NCI-H1105 (cell line): ENCODE measurements at regions not wholly inside any gene's neighbourhood (a gene's known extent, or its start where the extent isn't known, plus 50 kb on each side); places are given as distances from the start of the nearest gene placed in this dataset.

Experiments
- DNase-seq: peaks from one replicate; lab custom pipeline; 2025; lab: John Stamatoyannopoulos, UW

GRCh38 chr2:235170016-235170415, 218.2 kb downstream of the SH3BP4 start:
- DNase-seq = no peak

DNA sequence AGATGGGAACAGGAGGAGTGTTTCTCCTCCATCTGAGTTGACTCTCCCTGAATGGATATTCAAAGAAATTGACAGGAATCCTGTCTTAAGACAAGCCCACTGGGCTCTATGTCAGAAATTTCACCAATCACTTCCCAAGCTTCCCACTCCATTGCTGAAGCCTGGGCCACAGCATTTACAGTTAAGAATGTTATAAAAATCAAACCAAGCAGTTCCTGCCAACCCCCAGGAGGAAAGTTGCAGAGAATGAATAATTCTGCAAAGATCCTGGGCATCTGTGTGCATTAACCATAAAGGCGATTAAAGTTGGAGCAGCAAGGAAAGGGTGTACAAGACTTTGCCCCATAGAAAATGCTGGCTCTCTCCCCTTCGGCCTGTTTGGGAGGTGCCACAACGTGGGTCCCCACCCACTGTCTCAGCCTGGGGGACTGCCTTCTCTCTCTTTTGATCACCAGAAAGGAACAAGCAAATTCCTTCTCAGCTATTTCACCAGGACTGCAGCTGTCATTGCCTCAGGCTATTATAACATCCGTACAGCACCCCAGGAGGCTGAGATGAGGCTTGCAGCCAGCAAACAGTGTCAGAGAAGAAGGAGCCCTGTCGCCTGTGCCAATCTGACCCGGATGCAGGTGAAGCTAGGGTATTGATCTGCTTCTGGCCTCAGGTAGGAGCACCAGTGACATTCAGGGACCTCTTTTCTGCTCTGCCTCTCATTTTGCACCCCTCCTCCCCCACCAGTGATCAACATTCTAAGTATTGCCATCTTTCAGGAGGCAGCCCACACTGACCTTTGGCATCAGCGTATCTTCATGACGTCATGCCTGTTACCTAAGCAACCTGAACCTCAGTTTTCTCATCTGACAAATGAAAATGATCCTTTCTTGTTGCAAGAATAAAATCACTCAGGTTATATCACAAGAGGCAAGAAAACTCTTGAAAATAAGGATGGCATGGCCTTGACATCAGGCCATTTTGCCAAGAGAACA, 219.0 kb downstream of the SH3BP4 start:
- DNase-seq = peak; percentile 44

DNA sequence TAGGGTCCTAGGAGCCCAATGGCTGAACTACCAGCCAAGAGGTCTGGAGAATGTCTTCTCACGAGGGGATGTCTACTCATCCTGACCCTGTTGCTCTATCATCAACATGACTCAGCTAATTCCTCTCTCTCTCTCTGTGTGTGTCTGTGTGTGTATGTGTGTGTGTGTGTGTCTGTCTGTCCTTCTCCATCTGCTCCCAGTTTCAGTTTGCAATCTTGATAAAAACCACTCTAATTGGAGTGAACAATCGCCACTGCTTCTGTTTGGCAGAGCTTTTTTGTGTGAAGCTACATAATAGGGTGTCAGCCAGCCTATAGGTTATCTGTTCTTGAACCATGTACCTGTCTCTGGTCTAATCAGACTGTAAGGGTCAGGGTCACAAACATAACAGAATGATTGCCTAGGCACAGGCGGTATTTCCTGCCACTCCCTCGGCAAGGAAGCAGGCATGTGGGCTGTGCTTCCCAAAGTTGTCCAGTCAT, 219.8 kb downstream of the SH3BP4 start:
- no peak for DNase-seq

DNA sequence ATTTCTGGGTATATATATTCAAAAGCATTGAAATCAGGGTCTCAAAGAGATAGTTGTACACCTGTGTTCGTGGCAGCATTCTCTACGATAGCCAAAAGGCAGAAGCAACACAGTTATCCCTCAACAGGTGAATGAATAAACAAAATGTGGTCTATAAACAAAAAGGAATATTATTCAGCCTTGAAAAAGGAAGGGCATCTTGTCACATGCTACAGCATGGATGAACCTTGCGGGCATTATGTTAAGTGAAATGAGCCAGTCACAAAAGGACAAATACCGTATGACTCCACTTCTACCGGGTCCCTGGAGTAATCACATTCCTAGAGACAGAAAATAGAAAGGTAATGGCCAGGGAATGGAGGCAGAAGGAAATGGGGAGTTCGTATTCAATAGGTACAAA, 228.8 kb downstream of the SH3BP4 start:
- no peak for DNase-seq

- DNase-seq = no peak
Observed at GRCh38 chr2:235183786-235184185, 232.0 kb downstream of the SH3BP4 start.

DNA sequence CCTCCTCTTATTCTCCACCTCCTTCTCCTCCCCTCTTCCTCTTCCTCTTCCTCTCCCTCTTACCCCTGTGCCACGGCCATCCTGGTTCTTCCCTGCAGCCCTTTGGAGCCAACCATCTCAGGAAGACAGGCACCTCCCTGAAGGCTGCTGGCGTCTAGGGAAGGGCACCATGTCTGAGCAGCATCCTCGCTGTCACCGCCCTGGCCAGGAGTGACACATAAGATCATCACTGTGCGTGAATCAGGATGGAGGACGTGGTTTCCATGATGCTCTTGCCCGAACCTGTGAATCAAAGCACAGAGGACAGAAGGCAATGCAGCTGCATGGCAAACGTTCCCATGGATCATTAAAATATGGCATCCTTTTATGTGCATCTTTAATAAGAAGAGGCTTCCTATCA, 236.0 kb downstream of the SH3BP4 start:
- no peak for DNase-seq

- no peak for DNase-seq
Observed at GRCh38 chr2:235191486-235191885, 239.7 kb downstream of the SH3BP4 start.

- DNase-seq = no peak
Observed at GRCh38 chr2:235191978-235192377, 240.2 kb downstream of the SH3BP4 start.

DNA sequence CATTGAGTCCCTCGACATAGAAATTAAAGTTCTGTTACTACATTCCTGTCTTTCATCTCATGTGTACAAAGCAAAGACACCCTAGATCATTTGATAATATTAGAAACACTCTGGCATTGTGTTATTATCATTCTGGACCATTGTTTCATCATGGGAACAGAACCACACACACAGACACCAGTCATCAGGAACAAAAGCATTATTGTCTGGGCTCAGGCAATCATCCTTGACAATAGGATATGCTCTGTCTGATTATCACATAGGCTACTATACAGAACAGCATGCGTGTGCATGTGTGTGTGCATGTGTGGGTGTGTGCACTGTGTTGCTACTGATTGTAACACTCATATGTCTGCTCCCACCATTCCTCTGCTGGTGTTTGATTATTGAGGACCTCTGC, 242.5 kb downstream of the SH3BP4 start:
- no peak for DNase-seq

- no peak for DNase-seq
Observed at GRCh38 chr2:235194836-235195235, 243.0 kb downstream of the SH3BP4 start.

GRCh38 chr2:235195921-235196320, 244.1 kb downstream of the SH3BP4 start:
- DNase-seq = no peak

DNA sequence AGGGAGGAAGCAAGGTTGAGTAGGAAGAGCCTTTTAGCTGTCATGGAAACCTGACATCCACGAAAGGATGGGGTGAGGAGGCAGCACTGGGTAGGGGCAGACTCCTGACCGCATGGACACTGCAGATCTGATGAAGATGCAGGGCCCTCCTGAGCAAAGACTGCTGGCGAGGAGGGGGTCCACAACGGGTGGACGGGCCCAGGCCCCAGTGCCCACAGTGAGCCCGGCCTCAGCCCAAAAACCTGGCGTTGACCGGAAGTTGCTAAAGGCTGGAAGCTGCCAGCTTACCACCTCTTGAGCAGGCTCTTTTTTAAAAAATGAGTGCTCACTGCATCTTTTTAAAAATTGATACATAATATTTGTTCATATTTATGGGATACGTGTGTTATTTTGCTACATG, 247.3 kb downstream of the SH3BP4 start:
- no peak for DNase-seq

- DNase-seq = no peak
Observed at GRCh38 chr2:235200216-235200615, 248.4 kb downstream of the SH3BP4 start.

DNA sequence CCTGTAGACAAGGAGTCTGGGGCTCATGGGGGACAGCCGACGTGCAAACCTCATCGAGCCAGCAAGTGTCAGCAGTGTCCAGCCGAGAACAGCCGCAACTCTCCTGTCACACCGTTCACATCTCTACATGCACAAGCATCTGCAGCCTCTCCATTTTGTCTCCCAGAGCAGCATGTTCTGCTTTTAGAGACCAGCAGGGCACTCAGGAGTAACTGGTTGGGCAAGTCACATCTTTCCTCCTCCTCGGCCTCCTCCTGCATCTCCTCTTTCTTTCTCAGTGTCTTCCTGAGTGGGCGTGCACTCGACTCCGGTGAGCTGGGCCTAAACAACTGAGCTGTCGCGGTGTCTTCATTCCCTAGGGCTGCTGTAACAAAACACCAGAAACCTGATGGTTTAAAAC, 249.9 kb downstream of the SH3BP4 start:
- no peak for DNase-seq

- DNase-seq = no peak
Observed at GRCh38 chr2:235204948-235205347, 253.1 kb downstream of the SH3BP4 start.

- DNase-seq = no peak
Observed at GRCh38 chr2:235206399-235206798, 254.6 kb downstream of the SH3BP4 start.

DNA sequence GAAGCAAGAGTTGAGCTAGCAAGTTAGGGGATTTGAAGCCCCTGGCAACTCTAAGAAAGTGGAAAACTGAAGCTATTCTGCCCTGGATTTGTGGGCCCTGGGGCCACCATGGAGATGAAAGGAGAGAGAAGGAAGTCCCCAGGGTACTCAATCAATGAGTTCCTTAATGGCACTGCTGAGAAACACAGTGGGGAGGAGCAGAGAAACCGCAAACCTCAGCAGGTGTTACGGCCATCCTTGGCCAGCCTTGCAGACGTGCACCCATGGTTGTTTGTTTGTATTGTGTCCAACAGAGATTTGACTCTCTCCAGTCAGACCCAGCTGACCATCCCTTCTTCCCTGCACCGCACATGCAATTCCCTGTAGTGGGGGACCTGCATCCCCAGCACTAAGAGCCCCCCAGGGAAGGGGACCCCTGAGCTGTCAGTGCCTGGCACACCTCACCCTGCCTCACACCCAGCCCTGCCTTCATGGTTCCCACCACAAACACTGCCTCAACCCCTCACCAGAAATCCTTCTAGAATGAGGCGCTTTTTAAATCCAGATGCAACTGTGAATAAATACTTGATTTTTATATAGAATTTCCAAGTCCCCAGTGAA, 255.3 kb downstream of the SH3BP4 start:
- DNase-seq = no peak

GRCh38 chr2:235211056-235211455, 259.2 kb downstream of the SH3BP4 start:
- DNase-seq = no peak

GRCh38 chr2:235212501-235213158, 260.8 kb downstream of the SH3BP4 start:
- no peak for DNase-seq

- DNase-seq = no peak
Observed at GRCh38 chr2:235215248-235215647, 263.4 kb downstream of the SH3BP4 start.

- no peak for DNase-seq
Observed at GRCh38 chr2:235216901-235217300, 265.1 kb downstream of the SH3BP4 start.

DNA sequence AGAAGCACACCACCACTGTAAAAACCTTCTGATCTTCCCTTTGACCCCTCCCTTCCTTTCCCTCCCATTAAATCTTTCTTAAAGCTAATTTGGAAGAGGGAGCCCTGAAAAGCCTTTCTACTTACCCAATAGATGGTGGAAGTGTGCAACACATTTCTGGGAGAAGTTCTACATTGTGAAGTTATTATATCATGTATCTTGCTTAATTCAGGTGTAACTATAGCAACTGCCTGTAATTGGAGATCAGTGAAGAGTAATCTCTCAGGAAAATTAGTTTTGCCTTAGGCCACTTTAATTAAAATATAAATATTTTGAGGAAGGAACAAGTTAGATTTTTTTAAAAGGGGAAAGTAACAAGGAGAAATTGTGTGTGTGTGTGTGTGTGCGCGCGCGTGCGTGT, 266.0 kb downstream of the SH3BP4 start:
- no peak for DNase-seq

DNA sequence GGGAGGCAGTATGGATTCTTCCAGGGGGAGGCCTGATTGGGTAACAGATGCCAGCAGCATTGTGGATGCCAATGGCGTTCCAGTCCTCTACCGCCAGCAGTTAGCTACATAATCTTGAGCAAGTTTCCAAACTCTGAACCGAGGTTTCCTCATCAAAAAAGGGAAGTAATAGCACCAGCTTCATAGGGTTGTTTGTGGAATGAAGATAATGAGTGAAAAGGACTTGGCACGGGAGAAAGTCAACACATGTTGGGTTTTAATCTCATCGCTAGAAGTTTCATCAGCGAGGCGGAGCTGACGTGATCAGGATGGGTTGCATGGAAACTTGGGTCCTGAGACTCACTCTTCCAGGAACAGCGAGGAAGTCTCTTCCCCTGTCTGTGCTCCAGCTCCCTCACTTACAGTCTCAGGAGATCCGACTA, 266.7 kb downstream of the SH3BP4 start:
- DNase-seq = no peak
